A549 (cell line): ENCODE measurements at regions not wholly inside any gene's neighbourhood (a gene's known extent, or its start where the extent isn't known, plus 50 kb on each side); places are given as distances from the start of the nearest gene placed in this dataset.
A peak's percentile ranks its signal among the peaks of the same experiment; 100 is the strongest.

Experiments used
- ATAC-seq, 2 experiments: fragments of 200-7000 bp in 1 of 2; fragments of >200 bp in 1 of 2; cut with Nextera tagmentation in 1 of 2; cut with Tn5 transposase in 1 of 2; 3 replicates each; pipeline versions ENCODE4 v1.8.0 to v1.9.1; 2018 to 2020; ENCODE audit warnings: mild to moderate bottlenecking in 1 of 2, moderate library complexity in 1 of 2
- CTCF ChIA-PET: fragments of 300-600 bp; sonication (Branson Sonifier 250); formaldehyde crosslinking; extraction: SDS; loops from one replicate; lab custom pipeline; 2021; ENCODE audit warnings: antibody characterized with exemption, inconsistent platforms; lab: Yijun Ruan, JAX
- POLR2A ChIA-PET: fragments of 350-600 bp; formaldehyde crosslinking; extraction: SDS; loops from one replicate; lab custom pipeline; 2021; ENCODE audit warnings: antibody characterized with exemption, inconsistent platforms; lab: Yijun Ruan, JAX
- DNase-seq, 2 experiments: peaks; one replicate each; pipeline versions ENCODE4 v3.0.0 to v3.0.0-alpha.2; 2011 to 2016; ENCODE audit warnings: low read depth in 1 of 2, low spot score in 1 of 2
- FAIRE-seq: peaks from 2 replicates; lab custom pipeline; 2011; peaks lifted over from hg19 to GRCh38; lab: Jason Lieb, UNC
- H3K27ac ChIP-seq, 2 experiments: fragments of >200 bp; sonication (Bioruptor Twin); formaldehyde crosslinking; 3 replicates each; pipeline ENCODE4 v1.5.1; 2016 to 2017
- H3K4me1 ChIP-seq: fragments of >200 bp; sonication (Bioruptor Twin); formaldehyde crosslinking; 3 replicates; pipeline ENCODE4 v1.6.1; 2016
- H3K4me2 ChIP-seq: fragments of >200 bp; sonication (Bioruptor Twin); formaldehyde crosslinking; 3 replicates; pipeline ENCODE4 v1.6.1; 2016
- H3K4me3 ChIP-seq: fragments of >200 bp; sonication (Bioruptor Twin); formaldehyde crosslinking; 3 replicates; pipeline ENCODE4 v1.5.1; 2016
- H3K9me3 ChIP-seq: fragments of >200 bp; sonication (Bioruptor Twin); formaldehyde crosslinking; 3 replicates; pipeline ENCODE4 v1.6.1; 2016
- BHLHE40 ChIP-seq: IDR thresholded peaks from 2 replicates; pipeline ENCODE4 v1.6.1; 2012; ENCODE audit warnings: low read depth, low read length, inconsistent platforms
- CHD2 ChIP-seq: fragments of 150-350 bp; IDR thresholded peaks from 2 replicates; pipeline ENCODE4 v1.6.1; 2014; ENCODE audit warnings: low read length; ENCODE audit not compliant: partially characterized antibody
- EP300 ChIP-seq, 2 experiments: fragments of >200 bp; sonication (Bioruptor Twin); formaldehyde crosslinking; IDR thresholded peaks; 2 replicates in 1 of 2; 3 replicates in 1 of 2; pipeline ENCODE4 v1.6.1; 2016 to 2017
- FOSL2 ChIP-seq, 2 experiments: fragments of 450-650 bp in 1 of 2; fragments of >200 bp in 1 of 2; sonication (Bioruptor Twin) in 1 of 2; formaldehyde crosslinking; IDR thresholded peaks; 2 replicates each; pipeline versions ENCODE4 v1.5.0 to v1.6.1; 2016 to 2020; ENCODE audit warnings: mild to moderate bottlenecking in 1 of 2, moderate library complexity in 1 of 2
- FOXS1 ChIP-seq: fragments of 250-450 bp; sonication (Bioruptor Pico); IDR thresholded peaks from 2 replicates; pipeline ENCODE4 v1.5.0; 2020; ENCODE audit warnings: mild to moderate bottlenecking, moderate library complexity
- GATA3 ChIP-seq: IDR thresholded peaks from 2 replicates; pipeline ENCODE4 v1.6.1; 2012; ENCODE audit warnings: borderline replicate concordance
- HEYL ChIP-seq: fragments of 250-450 bp; sonication (Bioruptor Pico); IDR thresholded peaks from 2 replicates; pipeline ENCODE4 v1.8.0; 2021; ENCODE audit warnings: mild to moderate bottlenecking, moderate library complexity
- KDM1A ChIP-seq: fragments of 200-600 bp; sonication (generic); IDR thresholded peaks from 2 replicates; pipeline ENCODE4 v1.6.1; 2016; ENCODE audit warnings: low read depth, mild to moderate bottlenecking
- KDM5A ChIP-seq: fragments of 200-600 bp; sonication (generic); IDR thresholded peaks from 2 replicates; pipeline ENCODE4 v1.6.1; 2016; ENCODE audit warnings: antibody characterized with exemption, mild to moderate bottlenecking
- MYC ChIP-seq: IDR thresholded peaks from 2 replicates; pipeline ENCODE4 v1.6.1; 2012; ENCODE audit warnings: mild to moderate bottlenecking, inconsistent platforms, low read length, improper control_type of control experiment, borderline replicate concordance
- NFE2L2 ChIP-seq: fragments of 150-350 bp; conservative IDR thresholded peaks from 2 replicates; pipeline ENCODE4 v1.6.1; 2014; ENCODE audit warnings: low read length
- PHF8 ChIP-seq: fragments of 200-600 bp; sonication (generic); IDR thresholded peaks from 2 replicates; pipeline ENCODE4 v1.6.1; 2016; ENCODE audit warnings: low read depth, mild to moderate bottlenecking, antibody characterized with exemption, moderate library complexity, borderline replicate concordance
- RAD21 ChIP-seq, 2 experiments: fragments of >200 bp in 1 of 2; sonication (Bioruptor Twin) in 1 of 2; formaldehyde crosslinking in 1 of 2; IDR thresholded peaks in 1 of 2; conservative IDR thresholded peaks in 1 of 2; 2 replicates in 1 of 2; 3 replicates in 1 of 2; pipeline ENCODE4 v1.6.1; 2012 to 2018; ENCODE audit warnings: inconsistent platforms in 1 of 2
- RFX5 ChIP-seq: fragments of 450-650 bp; IDR thresholded peaks from 2 replicates; pipeline ENCODE4 v1.7.1; 2014; ENCODE audit warnings: antibody characterized with exemption, mild to moderate bottlenecking, moderate library complexity
- TFCP2L1 ChIP-seq: fragments of 250-450 bp; sonication (Bioruptor Pico); IDR thresholded peaks from 2 replicates; pipeline ENCODE4 v1.5.0; 2021; ENCODE audit warnings: mild to moderate bottlenecking
- TP53 ChIP-seq: fragments of 250-450 bp; sonication (Bioruptor Pico); IDR thresholded peaks from 2 replicates; pipeline ENCODE4 v1.5.0; 2021; ENCODE audit warnings: mild to moderate bottlenecking, moderate library complexity
- ZNF302 ChIP-seq: fragments of 250-450 bp; sonication (Bioruptor Pico); IDR thresholded peaks from 2 replicates; pipeline ENCODE4 v1.9.0; 2021; ENCODE audit warnings: inconsistent platforms, mild to moderate bottlenecking, moderate library complexity
- WGBS: methylation state at CpG from one replicate; pipeline ENCODE4 v1.1.6; 2017; ENCODE audit errors: missing lambda C conversion rate; 5-methylcytosine and 5-hydroxymethylcytosine counted together
- TF ChIP-seq, protein P1 (sequence below): IDR thresholded peaks from 2 replicates; pipeline ENCODE4 v1.6.1; 2012; ENCODE audit warnings: low read depth, borderline replicate concordance
- TF ChIP-seq, protein P2 (sequence below): IDR thresholded peaks from 2 replicates; pipeline ENCODE4 v1.6.1; 2012
- TF ChIP-seq, protein P3 (sequence below): fragments of >200 bp; sonication (Bioruptor Twin); formaldehyde crosslinking; IDR thresholded peaks from 2 replicates; pipeline ENCODE4 v1.6.1; 2016
- TF ChIP-seq, protein P4 (sequence below): IDR thresholded peaks from 2 replicates; pipeline ENCODE4 v1.6.1; 2012
- TF ChIP-seq, protein P5 (sequence below): fragments of 450-650 bp; IDR thresholded peaks from 2 replicates; pipeline ENCODE4 v1.6.1; 2014; ENCODE audit warnings: antibody characterized with exemption
- TF ChIP-seq, protein P6 (sequence below): fragments of 200-600 bp; sonication (generic); IDR thresholded peaks from 2 replicates; pipeline ENCODE4 v1.6.1; 2016; ENCODE audit warnings: antibody characterized with exemption, mild to moderate bottlenecking, moderate library complexity
- TF ChIP-seq, protein P7 (sequence below): fragments of >200 bp; sonication (Bioruptor Twin); formaldehyde crosslinking; IDR thresholded peaks from 3 replicates; pipeline ENCODE4 v1.6.1; 2016
- TF ChIP-seq, protein P8 (sequence below): fragments of 250-450 bp; sonication (Bioruptor Pico); IDR thresholded peaks from 2 replicates; pipeline ENCODE4 v1.5.0; 2021; ENCODE audit warnings: mild to moderate bottlenecking, moderate library complexity, borderline replicate concordance

DNA sequence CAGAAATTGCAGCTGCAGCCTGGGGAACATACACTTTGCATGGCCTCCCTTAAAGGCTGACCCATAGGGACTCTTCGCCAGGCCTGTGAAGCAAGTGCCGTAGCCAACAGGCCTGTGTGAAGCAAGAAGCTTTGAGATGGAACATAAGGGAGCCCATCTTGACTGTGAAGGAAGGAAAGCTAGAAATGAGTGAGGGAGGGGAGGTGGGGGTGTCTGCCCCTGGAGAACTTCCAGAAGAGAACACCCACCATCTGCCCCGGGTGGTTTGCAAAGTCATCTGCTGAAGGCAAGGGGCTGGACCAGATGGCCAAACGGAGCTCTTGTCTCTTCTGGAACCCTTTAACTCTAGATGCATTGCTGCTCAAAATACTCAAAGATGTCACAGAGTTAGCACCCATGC is 103.3 kb upstream of the GRIK3 start:
- Histone ChIP-seq H3K27ac (no peak overlapping the region), H3K9me3 (no peaks in the 10 kb centered on the region), H3K4me1 (no peaks in the 10 kb centered on the region), H3K4me3 (no peak overlapping the region), H3K4me2 (no peak overlapping the region)
- POLR2A ChIA-PET, result no interaction called here
- DNase-seq (no peak), ATAC-seq (no peak), FAIRE-seq (no peak)
- WGBS, result 48% methylated on average over 4 of the region's 4 CpGs
- CTCF ChIA-PET, result no interaction called here
- TF ChIP-seq KDM1A (no peak), GATA3 (no peak), TFCP2L1 (no peak), TP53 (CRISPR knock-in tag) (no peak), RFX5 (no peak), KDM5A (no peak), FOSL2 (IDR thresholded peaks at IDR 0.05) (no peak), FOSL2 (CRISPR knock-in tag; IDR thresholded peaks at IDR 0.05) (no peak), ZNF302 (CRISPR knock-in tag) (no peak), NFE2L2 (no peak), PHF8 (no peak)
- TF ChIP-seq, protein P1, sequence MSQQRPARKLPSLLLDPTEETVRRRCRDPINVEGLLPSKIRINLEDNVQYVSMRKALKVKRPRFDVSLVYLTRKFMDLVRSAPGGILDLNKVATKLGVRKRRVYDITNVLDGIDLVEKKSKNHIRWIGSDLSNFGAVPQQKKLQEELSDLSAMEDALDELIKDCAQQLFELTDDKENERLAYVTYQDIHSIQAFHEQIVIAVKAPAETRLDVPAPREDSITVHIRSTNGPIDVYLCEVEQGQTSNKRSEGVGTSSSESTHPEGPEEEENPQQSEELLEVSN, result no peak
- TF ChIP-seq, protein P2, sequence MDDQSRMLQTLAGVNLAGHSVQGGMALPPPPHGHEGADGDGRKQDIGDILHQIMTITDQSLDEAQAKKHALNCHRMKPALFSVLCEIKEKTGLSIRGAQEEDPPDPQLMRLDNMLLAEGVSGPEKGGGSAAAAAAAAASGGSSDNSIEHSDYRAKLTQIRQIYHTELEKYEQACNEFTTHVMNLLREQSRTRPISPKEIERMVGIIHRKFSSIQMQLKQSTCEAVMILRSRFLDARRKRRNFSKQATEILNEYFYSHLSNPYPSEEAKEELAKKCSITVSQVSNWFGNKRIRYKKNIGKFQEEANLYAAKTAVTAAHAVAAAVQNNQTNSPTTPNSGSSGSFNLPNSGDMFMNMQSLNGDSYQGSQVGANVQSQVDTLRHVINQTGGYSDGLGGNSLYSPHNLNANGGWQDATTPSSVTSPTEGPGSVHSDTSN, result no peak
- TF ChIP-seq, protein P3, sequence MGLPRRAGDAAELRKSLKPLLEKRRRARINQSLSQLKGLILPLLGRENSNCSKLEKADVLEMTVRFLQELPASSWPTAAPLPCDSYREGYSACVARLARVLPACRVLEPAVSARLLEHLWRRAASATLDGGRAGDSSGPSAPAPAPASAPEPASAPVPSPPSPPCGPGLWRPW, result no peak
- TF ChIP-seq, protein P4, sequence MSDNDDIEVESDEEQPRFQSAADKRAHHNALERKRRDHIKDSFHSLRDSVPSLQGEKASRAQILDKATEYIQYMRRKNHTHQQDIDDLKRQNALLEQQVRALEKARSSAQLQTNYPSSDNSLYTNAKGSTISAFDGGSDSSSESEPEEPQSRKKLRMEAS, result no peak
- TF ChIP-seq, protein P5, sequence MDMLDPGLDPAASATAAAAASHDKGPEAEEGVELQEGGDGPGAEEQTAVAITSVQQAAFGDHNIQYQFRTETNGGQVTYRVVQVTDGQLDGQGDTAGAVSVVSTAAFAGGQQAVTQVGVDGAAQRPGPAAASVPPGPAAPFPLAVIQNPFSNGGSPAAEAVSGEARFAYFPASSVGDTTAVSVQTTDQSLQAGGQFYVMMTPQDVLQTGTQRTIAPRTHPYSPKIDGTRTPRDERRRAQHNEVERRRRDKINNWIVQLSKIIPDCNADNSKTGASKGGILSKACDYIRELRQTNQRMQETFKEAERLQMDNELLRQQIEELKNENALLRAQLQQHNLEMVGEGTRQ, result no peak

DNA sequence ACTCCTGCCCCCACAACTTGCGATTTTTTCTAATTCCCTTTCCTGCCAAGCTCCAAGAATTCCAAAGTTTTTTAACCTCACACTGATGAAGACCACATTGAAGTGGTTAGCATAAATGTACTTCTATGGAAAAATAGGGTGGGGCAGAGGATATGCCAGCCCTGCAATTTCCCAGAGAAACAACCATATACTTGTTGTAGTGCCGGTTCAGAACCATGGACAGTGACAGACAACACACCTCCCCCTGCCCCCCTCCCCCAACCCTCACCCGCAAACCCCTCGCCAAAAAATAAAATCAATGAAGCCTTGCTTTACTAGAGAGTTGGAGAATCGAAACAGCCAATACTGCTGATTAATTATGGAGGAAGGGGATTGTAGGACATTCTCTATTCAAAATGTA is 109.5 kb upstream of the GRIK3 start:
- ChIA-PET POLR2A (no interaction called here), CTCF (no interaction called here)
- no peak for DNase-seq
- under 1% methylated on average over 5 of the region's 5 CpGs for WGBS
- Histone ChIP-seq H3K9me3 (no peaks in the 10 kb centered on the region), H3K4me2 (no peak overlapping the region), H3K4me1 (no peaks in the 10 kb centered on the region), H3K4me3 (no peak overlapping the region), H3K27ac (no peak overlapping the region)
- no peak for TF ChIP-seq MYC
- TF ChIP-seq, protein P6, sequence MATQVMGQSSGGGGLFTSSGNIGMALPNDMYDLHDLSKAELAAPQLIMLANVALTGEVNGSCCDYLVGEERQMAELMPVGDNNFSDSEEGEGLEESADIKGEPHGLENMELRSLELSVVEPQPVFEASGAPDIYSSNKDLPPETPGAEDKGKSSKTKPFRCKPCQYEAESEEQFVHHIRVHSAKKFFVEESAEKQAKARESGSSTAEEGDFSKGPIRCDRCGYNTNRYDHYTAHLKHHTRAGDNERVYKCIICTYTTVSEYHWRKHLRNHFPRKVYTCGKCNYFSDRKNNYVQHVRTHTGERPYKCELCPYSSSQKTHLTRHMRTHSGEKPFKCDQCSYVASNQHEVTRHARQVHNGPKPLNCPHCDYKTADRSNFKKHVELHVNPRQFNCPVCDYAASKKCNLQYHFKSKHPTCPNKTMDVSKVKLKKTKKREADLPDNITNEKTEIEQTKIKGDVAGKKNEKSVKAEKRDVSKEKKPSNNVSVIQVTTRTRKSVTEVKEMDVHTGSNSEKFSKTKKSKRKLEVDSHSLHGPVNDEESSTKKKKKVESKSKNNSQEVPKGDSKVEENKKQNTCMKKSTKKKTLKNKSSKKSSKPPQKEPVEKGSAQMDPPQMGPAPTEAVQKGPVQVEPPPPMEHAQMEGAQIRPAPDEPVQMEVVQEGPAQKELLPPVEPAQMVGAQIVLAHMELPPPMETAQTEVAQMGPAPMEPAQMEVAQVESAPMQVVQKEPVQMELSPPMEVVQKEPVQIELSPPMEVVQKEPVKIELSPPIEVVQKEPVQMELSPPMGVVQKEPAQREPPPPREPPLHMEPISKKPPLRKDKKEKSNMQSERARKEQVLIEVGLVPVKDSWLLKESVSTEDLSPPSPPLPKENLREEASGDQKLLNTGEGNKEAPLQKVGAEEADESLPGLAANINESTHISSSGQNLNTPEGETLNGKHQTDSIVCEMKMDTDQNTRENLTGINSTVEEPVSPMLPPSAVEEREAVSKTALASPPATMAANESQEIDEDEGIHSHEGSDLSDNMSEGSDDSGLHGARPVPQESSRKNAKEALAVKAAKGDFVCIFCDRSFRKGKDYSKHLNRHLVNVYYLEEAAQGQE, result peak; percentile 66
- FAIRE-seq, result no peak
- ATAC-seq, result no peak

DNA sequence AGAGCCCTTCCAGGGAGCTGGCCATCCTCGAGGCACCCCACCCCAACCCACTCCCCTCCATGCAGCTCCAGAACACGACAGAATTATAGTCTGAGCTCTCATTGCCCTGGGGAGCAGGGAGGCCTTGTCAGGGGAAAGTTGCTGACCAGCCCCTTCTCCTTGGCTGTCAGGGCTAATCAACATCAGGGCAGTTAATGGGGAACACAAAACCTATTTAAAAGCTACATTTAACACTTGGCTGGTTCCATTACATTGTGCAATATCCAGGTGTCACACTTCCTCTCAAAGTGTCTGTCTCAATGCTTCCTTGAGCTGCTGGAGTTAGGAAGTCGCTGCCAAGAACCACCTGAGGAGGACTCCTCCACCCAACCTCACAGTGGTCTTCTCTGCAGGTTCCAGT is 111.8 kb upstream of the GRIK3 start:
- no peak for ATAC-seq
- POLR2A ChIA-PET, result no interaction called here
- Histone ChIP-seq H3K4me3 (no peak overlapping the region), H3K9me3 (no peaks in the 10 kb centered on the region), H3K4me2 (no peak overlapping the region), H3K27ac (no peak overlapping the region), H3K4me1 (no peaks in the 10 kb centered on the region)
- DNase-seq, result no peak
- CTCF ChIA-PET, result interaction anchor here (1.5 kb wide), 1 partner anchor 11 kb away, joined by 3 read pairs; no protein-coding TSS in a partner anchor
- 0% methylated on average over 2 of the region's 3 CpGs for WGBS
- no peak for FAIRE-seq
- TF ChIP-seq GATA3 (no peak), FOSL2 (IDR thresholded peaks at IDR 0.05) (no peak), FOSL2 (CRISPR knock-in tag; IDR thresholded peaks at IDR 0.05) (no peak), FOXS1 (CRISPR knock-in tag) (no peak), CHD2 (no peak), RAD21 (conservative IDR thresholded peaks at IDR 0.05 in 1 of 2, IDR thresholded peaks at IDR 0.05 in 1 of 2) (no peak), EP300 (IDR thresholded peaks at IDR 0.05) (no peak), BHLHE40 (no peak), HEYL (CRISPR knock-in tag) (no peak)
- TF ChIP-seq, protein P7, sequence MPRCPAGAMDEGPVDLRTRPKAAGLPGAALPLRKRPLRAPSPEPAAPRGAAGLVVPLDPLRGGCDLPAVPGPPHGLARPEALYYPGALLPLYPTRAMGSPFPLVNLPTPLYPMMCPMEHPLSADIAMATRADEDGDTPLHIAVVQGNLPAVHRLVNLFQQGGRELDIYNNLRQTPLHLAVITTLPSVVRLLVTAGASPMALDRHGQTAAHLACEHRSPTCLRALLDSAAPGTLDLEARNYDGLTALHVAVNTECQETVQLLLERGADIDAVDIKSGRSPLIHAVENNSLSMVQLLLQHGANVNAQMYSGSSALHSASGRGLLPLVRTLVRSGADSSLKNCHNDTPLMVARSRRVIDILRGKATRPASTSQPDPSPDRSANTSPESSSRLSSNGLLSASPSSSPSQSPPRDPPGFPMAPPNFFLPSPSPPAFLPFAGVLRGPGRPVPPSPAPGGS, result no peak
- TF ChIP-seq, protein P8, sequence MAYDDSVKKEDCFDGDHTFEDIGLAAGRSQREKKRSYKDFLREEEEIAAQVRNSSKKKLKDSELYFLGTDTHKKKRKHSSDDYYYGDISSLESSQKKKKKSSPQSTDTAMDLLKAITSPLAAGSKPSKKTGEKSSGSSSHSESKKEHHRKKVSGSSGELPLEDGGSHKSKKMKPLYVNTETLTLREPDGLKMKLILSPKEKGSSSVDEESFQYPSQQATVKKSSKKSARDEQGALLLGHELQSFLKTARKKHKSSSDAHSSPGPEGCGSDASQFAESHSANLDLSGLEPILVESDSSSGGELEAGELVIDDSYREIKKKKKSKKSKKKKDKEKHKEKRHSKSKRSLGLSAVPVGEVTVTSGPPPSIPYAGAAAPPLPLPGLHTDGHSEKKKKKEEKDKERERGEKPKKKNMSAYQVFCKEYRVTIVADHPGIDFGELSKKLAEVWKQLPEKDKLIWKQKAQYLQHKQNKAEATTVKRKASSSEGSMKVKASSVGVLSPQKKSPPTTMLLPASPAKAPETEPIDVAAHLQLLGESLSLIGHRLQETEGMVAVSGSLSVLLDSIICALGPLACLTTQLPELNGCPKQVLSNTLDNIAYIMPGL (CRISPR knock-in tag), result no peak
